HG03460 (cell line): ENCODE measurements at regions not wholly inside any gene's neighbourhood (a gene's known extent, or its start where the extent isn't known, plus 50 kb on each side); places are given as distances from the start of the nearest gene placed in this dataset.
"Not testable (repeated sequence)": the region's sequence is repeated elsewhere in the genome, so short reads cannot be mapped to it uniquely, and the experiment has no call there.

ENCODE experiments used
- ATAC-seq: cut with Tn5 transposase; IDR thresholded peaks from one replicate; pipeline ENCODE4 v1.9.1; 2021; ENCODE audit not compliant: unreplicated experiment

DNA sequence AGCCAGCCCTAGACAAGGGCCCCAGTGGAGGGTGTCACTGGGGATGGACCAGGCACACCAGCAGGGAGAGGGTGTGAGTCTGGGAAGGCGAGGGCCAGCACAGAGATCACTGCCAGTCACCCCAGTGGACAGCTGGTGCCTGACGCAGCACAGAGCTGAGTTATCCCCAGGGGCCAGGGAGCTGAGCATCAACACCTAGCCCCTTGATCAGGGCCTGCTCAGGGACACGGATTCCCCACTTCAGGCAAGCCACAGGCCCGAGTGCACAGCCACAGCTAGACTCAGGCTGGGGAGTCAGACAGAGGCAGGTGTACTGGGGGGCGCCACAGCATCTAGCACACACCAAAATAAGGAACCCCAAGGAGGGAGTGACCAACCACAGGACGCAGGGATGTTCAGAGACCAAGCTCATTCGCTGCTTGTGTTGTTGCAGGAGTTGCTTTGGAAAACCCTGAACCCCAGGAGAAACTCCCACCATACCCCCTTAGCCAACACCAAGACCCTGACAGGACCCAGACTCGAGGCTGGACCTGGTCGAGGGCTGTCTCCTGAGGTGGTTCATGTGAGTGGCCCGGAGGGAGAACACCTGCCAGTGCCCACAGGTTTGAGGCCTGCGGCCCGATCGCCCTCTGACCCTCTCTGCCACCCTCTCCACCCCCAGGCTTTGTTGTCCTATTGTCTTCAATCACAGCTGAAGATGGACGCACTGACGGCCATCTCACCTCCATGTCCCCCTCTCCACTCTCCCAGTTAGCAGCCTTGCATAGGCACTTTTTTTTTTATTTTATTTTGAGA lies 146.8 kb downstream of the TPRA1 start:
- no peak for ATAC-seq

DNA sequence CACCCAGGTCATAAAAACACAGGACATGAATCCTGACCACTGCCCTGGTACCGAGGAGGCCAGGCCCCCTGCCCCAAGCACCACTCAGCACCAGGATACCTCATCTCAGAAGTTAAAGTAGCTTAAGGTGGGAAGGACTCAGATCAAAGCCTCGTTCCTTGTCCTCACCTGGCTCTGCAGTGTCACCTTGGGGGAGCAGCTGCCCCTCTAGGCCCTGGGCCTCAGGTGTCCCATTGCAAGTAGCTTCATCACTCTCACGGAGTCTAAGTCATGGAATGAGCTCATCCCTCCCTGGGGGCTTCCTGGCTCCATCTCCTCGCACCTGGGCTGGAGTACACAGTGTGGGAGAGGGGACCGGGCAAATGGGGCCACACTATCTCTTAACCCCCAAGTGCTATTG lies 148.0 kb downstream of the TPRA1 start:
- ATAC-seq: no peak

DNA sequence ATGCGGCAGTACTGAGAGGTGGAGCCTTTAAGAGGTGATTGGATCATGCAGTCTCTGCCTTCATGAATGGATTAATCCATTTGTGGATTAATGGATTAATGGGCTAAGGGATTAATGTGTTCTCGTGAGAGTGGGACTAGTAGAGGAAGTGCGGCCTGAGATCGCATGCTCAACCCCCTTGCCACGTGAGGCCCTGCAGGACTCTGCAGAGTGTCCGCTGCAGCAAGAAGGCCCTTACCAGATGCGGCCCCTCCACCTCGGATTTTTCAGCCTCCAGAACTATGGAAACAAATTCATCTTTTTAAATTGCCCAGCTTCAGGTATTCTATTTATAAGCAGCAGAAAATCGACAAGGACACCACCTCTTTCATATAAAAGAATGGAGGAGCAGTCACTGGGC lies 148.8 kb downstream of the TPRA1 start:
- ATAC-seq: no peak

- ATAC-seq: no peak
These were observed 150.1 kb downstream of the TPRA1 start for GRCh38 chr3:127440384-127440783.

- ATAC-seq: no peak
These were observed 150.9 kb downstream of the TPRA1 start for GRCh38 chr3:127439621-127440020.

GRCh38 chr3:127438951-127439350 lies 151.1 kb upstream of the PRR20G start:
- ATAC-seq: no peak

DNA sequence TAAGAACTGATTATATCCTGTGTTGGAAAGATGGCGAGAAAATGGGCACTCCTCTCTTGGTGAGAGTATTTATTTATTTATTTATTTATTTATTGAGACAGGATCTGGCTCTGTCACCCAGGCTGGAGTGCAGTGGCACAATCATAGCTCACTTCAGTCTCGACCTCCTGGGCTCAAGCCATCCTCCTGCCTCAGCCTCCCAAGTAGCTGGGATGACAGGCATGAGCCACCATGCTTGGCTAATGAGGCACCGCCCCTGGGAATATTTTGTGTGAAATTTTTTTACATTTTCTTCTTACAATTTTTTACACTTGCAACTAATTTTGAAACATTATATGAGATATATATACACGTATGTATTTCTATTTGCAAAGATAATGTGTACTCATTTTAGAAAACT lies 150.5 kb upstream of the PRR20G start:
- no peak for ATAC-seq

GRCh38 chr3:127435299-127435698 lies 147.5 kb upstream of the PRR20G start:
- ATAC-seq: not testable (repeated sequence)

DNA sequence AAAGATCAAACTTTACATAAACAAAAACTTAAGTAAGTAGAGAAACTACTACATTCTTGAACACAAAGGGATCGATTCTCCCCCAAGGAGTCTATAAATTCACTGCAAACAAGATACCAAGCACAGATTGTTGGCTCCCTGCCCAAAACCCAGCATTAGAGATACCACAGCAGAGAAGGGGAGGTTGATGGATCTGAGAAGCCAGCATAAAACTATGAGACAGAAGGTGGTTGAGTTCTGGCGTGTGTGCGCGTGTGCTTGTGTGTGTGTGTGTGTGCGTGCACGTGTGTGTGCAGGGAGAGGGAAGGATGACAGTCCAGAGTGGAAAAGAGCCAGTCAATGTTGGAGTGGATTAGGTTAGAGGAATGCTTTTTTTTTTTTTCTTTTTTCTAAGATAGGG lies 143.2 kb upstream of the PRR20G start:
- ATAC-seq: no peak

DNA sequence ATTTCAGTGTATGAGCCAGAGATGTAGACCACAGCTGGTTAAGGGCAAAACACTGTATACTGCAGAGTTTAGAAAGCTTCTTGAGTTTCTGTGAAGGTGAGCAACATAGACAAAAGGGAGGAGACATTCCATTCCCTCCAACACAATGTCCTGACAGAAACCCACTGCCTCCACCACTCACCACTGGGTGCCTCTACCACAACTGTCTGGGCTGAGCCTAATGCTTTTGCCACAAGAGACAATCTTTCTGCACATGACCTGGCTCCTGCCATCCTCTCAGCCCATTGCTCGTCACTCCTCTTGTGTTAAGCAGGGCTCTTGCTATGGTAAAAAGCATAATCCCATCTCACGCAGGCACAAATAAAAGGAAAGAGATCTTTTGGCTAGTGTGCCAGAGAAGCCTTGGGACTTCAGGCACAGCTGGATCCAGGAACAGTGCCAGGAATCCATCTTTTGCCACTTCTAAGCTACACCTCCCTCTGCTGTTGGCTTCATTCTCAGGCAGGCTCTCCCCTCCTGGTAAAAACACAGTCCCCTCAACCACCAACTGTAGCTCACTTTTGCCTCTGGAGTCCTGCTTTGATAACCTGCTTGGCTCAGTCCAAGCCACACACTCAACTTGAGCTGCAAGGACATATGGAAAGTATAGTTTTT lies 140.6 kb upstream of the PRR20G start:
- no peak for ATAC-seq

DNA sequence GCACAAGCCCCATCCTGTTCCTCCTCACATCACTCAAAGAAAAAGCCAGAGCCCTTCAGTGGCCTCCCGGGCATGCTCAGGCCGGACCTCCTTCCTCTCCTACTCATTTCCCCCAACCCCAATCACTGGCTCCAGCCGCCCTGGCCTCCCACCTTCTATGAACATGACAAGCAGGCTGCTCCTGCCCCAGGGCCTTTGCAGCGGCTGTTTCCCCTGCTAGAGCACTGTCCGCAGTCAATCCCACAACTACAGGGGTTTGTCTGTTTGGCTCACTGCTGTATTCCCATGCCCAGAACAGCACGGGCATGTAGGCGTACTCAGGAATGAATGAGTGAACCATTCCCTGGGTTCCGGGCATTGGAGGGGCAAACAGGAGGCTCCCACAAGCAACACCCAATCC lies 139.8 kb upstream of the PRR20G start:
- ATAC-seq: no peak

DNA sequence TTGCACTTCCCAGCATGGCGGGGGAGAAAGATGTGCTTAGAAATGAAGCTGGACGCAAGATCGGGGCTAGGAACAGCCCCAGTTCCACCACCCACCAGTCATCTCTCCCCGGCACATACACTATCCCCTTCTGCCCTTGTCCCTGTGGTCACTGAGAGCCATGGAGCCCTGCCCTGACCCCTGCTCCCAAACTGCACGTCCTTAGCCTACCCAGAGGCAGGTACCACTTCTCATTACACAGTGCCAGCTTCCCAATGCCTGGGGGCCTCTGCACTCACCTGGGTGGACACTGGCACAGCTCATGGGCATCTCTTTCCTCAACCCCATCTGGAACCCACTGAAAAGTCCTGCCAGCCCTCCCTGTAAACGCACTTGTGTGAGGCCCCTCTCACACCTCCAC lies 139.3 kb upstream of the PRR20G start:
- ATAC-seq: no peak

DNA sequence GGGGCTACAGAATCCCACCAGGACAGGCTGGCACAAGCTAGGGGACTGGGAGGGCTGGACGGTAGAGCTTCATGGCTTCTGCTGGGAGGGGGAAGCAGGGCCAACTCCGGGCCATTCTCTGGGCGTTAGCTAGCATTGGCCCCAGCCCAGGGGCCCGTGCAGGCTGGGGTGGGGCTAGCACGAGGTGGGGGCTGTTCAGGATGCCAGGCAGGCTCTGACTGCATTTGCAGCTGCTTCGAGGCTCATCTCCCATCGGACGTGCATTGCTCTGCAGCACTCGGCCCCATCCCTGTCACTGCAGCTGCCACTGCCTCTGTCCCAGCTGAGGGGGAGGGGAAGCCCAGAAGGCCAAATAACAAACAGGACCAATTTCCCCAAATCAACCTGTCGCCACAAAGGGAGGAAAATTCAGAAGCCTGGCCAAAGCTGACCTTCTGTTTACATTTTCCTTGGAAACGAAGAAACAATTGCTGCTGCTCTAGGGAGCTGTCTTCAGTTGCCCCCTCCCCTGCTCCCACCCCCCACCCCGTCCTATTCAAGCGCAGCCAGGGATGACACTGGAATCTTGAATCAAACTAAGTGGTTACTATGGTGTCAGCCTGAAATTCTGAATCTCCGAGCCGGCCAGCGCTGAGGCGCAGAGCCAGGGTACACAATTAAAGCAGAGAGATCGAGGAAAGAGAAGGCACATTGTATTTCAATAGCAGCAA lies 138.8 kb upstream of the PRR20G start:
- no peak for ATAC-seq

DNA sequence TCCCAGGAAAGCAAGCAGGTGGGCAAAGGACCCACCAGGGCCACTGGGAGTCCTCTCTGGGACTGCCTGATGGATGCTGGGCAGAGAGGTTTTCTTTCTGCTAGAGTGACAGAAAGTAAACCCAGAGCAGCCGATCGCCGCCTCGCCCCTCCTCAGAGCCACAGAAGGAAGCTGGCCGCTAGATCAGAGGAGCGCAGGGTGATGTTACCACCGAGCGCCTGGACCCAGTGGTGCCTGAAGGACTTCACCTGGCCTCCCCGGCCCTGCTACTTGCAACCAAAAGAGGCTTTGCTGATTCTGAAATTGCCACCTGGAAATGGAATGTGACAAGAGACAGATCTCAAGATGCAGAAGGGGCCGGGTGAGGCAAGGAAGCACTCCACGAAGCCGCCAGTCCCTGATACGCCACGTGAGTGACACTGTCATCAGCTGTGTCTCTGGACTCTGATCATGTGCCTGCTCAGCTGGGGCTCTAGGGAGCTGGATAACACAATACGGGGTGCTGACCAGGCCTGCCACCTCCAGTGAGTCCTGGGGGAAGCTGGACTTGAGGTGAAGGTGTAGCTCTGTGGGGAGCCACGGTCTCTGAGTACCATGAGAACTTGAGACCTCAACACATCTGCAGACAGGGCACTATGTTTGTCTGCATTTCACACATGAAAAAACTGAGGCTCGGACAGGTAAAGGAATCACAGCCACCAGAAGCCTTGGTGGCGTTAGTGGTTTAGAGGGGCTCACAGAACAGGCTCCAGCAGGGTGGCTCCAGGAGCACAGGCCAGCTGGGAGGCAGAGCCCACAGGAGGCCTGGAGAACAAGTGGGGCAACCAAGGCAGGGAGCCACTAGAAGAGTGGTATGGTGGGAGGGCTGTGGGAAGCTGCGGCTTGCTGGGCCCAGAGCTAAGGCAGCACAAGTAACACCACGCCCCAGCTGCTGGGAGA lies 137.9 kb upstream of the PRR20G start:
- ATAC-seq: no peak

DNA sequence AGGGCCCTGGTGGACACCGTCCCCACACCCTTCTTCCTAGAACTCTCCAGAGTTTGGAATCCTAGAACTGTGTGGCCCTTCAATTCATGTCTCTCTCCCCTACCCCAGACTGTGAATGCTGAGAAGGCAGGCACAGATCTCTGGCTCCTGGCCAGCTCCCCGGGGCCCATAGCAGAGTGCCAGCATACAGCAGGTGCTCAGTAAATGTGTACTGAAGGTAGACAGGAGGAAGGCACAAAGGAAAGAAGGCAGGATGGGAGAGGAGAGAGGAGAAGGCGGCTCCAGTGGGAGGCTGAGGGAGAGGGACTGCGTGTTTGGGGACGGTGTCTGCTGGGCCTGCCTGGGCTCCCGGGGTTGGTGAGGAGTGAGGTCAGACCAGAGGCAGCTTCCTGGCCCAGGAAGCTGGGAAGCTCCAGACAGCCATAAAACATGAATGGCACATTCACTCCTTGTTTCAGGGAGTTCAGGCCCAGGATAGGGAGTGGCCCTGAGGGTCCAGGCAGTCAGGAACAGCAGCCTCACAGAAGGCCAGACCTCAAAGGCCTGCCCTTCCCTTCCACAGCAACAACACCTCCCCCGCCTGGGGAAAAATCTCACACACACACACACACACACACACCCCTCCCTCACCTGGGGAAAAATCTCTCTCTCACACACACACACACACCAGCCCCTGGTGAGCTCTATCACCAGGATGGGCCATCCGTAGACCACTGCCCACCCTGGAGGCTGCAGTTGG lies 137.1 kb upstream of the PRR20G start:
- ATAC-seq: no peak

- ATAC-seq: no peak
These were observed 136.3 kb upstream of the PRR20G start for GRCh38 chr3:127423856-127424765.

DNA sequence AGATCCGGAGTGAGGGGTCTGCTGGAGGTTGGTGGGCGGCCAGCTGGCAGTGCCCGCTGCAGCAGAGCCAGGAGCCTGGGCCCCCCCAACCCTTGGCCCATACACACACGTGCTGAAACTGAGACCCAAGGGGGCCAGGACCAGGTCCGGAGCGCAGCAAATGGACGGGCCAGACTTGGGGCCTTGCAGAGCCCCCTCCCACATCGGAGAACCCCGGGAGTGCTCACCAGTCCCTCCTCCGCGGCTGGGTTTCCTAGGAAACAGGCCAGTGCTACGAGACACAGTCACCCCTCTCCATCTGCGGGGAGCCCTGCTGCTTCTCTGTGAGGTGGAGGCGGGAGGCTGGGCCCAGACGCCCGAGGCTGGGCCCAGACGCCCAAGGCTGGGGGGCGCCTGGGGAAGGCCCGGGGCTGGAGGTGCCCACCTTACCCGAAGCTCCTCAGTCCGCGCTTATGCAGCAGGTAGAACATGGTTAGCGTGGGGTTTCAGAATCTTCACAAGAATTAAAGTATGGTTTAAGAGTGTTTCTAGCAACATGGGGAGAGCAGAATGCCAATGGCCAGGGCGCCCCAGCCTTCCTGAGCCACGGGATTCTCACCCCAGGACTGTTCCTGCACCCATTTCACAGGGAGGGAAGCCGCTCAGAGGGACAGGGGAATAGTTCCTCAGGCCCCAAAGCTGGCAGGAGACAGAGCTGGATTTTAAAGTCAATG lies 135.0 kb upstream of the PRR20G start:
- no peak for ATAC-seq

DNA sequence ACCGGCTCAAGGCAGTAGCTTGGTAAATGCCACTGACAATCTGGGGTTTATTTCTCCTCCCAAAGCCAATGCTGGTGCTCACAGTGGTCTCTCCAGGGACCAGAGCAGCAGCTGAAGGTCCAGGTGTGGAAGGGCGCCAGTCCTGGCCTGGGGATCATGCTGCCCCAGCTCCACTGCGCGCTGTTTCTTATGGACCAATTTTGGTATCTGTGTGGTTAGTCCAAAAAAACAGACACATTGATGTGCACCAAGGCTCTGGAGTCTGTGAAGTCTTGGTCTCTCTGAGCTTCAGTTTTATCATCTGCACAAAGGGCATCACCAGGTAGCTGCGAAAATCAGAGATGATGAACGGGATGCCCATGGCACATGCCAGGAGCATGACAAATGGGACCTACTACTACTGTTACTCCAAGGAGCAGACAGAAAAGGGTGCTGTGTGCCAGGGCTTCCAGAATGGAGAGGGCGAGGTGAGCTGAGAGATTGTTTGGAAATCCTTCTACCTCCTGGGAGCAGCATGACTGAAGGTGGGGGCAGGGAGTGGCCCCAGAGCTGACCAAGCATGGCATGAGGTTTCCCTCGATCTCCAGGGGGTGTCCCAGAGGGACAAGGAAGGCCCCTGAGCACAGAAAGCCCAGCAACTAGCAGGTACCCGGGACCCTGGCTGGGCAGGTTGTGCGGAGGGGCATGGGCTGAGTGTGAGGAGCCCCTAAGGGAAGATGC lies 134.3 kb upstream of the PRR20G start:
- ATAC-seq: no peak
